ENCODE measurements at regions not wholly inside any gene's neighbourhood (a gene's known extent, or its start where the extent isn't known, plus 50 kb on each side); places are given as distances from the start of the nearest gene placed in this dataset.

- H3K9me3 ChIP-seq, result no peaks in the 10 kb centered on the region
- H3K27me3 ChIP-seq (replicated peaks; ENCODE audit: insufficient read depth), result no peaks in the 10 kb centered on the region
- TF ChIP-seq CTCF (IDR thresholded peaks at IDR 0.05), result no peak
- H3K36me3 ChIP-seq, result no peaks in the 10 kb centered on the region
- ATAC-seq (ENCODE audit: insufficient number of reproducible peaks, low FRiP score, low read depth) (no peak), DNase-seq (ENCODE audit: low spot score) (no peak)
- H3K4me3 ChIP-seq, result no peak overlapping the region
- H3K27ac ChIP-seq, result no peak overlapping the region
- no peaks in the 10 kb centered on the region for H3K4me1 ChIP-seq (ENCODE audit: control insufficient read depth in 1 of 2, low read depth in 2 of 2)
These were observed 165.7 kb downstream of the NSG2 start for GRCh38 chr5:174211277-174211626.

- no peak overlapping the region for H3K27ac ChIP-seq
- no peaks in the 10 kb centered on the region for H3K36me3 ChIP-seq
- no peak for DNase-seq (ENCODE audit: low spot score)
- no peak for TF ChIP-seq CTCF (IDR thresholded peaks at IDR 0.05)
- H3K4me3 ChIP-seq, result no peak overlapping the region
- peaks cover 3% of the 10 kb centered on the region for H3K9me3 ChIP-seq
- no peaks in the 10 kb centered on the region for H3K27me3 ChIP-seq (replicated peaks; ENCODE audit: insufficient read depth)
- ATAC-seq (ENCODE audit: insufficient number of reproducible peaks, low FRiP score, low read depth), result no peak
- no peaks in the 10 kb centered on the region for H3K4me1 ChIP-seq (ENCODE audit: control insufficient read depth in 1 of 2, low read depth in 2 of 2)
These were observed 172.0 kb downstream of the NSG2 start for GRCh38 chr5:174217527-174217926.

GRCh38 chr5:174218162-174218561 lies 172.7 kb downstream of the NSG2 start:
- ATAC-seq (ENCODE audit: insufficient number of reproducible peaks, low FRiP score, low read depth) (no peak), DNase-seq (ENCODE audit: low spot score) (no peak)
- TF ChIP-seq CTCF (IDR thresholded peaks at IDR 0.05), result no peak
- Histone ChIP-seq H3K36me3 (no peaks in the 10 kb centered on the region), H3K27me3 (replicated peaks; ENCODE audit: insufficient read depth) (no peaks in the 10 kb centered on the region), H3K27ac (no peak overlapping the region), H3K4me1 (ENCODE audit: control insufficient read depth in 1 of 2, low read depth in 2 of 2) (no peaks in the 10 kb centered on the region), H3K9me3 (peaks cover 3% of the 10 kb centered on the region), H3K4me3 (no peak overlapping the region)

- no peak for DNase-seq (ENCODE audit: low spot score)
- H3K4me1 ChIP-seq (ENCODE audit: control insufficient read depth in 1 of 2, low read depth in 2 of 2), result no peaks in the 10 kb centered on the region
- peaks cover 3% of the 10 kb centered on the region for H3K9me3 ChIP-seq
- no peak for TF ChIP-seq CTCF (IDR thresholded peaks at IDR 0.05)
- no peak for ATAC-seq (ENCODE audit: insufficient number of reproducible peaks, low FRiP score, low read depth)
- no peaks in the 10 kb centered on the region for H3K27me3 ChIP-seq (replicated peaks; ENCODE audit: insufficient read depth)
- no peak overlapping the region for H3K27ac ChIP-seq
- no peaks in the 10 kb centered on the region for H3K36me3 ChIP-seq
- H3K4me3 ChIP-seq, result no peak overlapping the region
These were observed 174.9 kb downstream of the NSG2 start for GRCh38 chr5:174220417-174220816.

- TF ChIP-seq CTCF (IDR thresholded peaks at IDR 0.05), result no peak
- no peaks in the 10 kb centered on the region for H3K4me1 ChIP-seq (ENCODE audit: control insufficient read depth in 1 of 2, low read depth in 2 of 2)
- H3K36me3 ChIP-seq, result no peaks in the 10 kb centered on the region
- H3K27me3 ChIP-seq (replicated peaks; ENCODE audit: insufficient read depth), result no peaks in the 10 kb centered on the region
- ATAC-seq (ENCODE audit: insufficient number of reproducible peaks, low FRiP score, low read depth) (no peak), DNase-seq (ENCODE audit: low spot score) (no peak)
- H3K4me3 ChIP-seq, result no peak overlapping the region
- no peak overlapping the region for H3K27ac ChIP-seq
- H3K9me3 ChIP-seq, result peaks cover 3% of the 10 kb centered on the region
These were observed 175.9 kb downstream of the NSG2 start for GRCh38 chr5:174221436-174221835.

All from thoracic aorta (tissue), 2 donors.